DND-41 (cell line): ENCODE measurements at regions not wholly inside any gene's neighbourhood (a gene's known extent, or its start where the extent isn't known, plus 50 kb on each side); places are given as distances from the start of the nearest gene placed in this dataset.

Experiments
- ATAC-seq: fragments of 200-7000 bp; cut with Tn5 transposase; 3 replicates; pipeline ENCODE4 v1.9.1; 2021; ENCODE audit warnings: low read depth; ENCODE audit not compliant: insufficient read depth
- DNase-seq: peaks from one replicate; pipeline ENCODE4 v3.0.0-alpha.2; 2020
- H2AFZ ChIP-seq: 2 replicates; pipeline ENCODE4 v1.6.0; 2012; ENCODE audit warnings: low read depth, low read length
- H3K27ac ChIP-seq: 2 replicates; pipeline ENCODE4 v1.5.1; 2012; ENCODE audit warnings: low read length, inconsistent platforms
- H3K27me3 ChIP-seq: fragments of 200-600 bp; sonication (generic); 2 replicates; pipeline ENCODE4 v1.6.0; 2012; ENCODE audit warnings: low read length, mild to moderate bottlenecking, inconsistent platforms; ENCODE audit not compliant: insufficient read depth, poor library complexity
- H3K36me3 ChIP-seq: 2 replicates; pipeline ENCODE4 v1.5.1; 2012; ENCODE audit warnings: low read length, inconsistent platforms; ENCODE audit not compliant: insufficient read depth
- H3K4me1 ChIP-seq: 2 replicates; pipeline ENCODE4 v1.5.1; 2012; ENCODE audit warnings: mild to moderate bottlenecking, low read length; ENCODE audit not compliant: insufficient read depth
- H3K4me2 ChIP-seq: 2 replicates; pipeline ENCODE4 v1.6.0; 2012; ENCODE audit warnings: mild to moderate bottlenecking, moderate library complexity, low read length, inconsistent platforms; ENCODE audit not compliant: insufficient read depth
- H3K4me3 ChIP-seq, 2 experiments: fragments of 200-600 bp in 1 of 2; shearing (Covaris generic) in 1 of 2; 2 replicates each; pipeline ENCODE4 v1.5.1; 2012 to 2016; ENCODE audit warnings: inconsistent platforms in 2 of 2, low read length in 2 of 2, mild to moderate bottlenecking in 2 of 2, low read depth in 1 of 2, moderate library complexity in 1 of 2
- H3K79me2 ChIP-seq: 2 replicates; pipeline ENCODE4 v1.6.0; 2012; ENCODE audit warnings: low read length, inconsistent platforms; ENCODE audit not compliant: insufficient read depth
- H3K9ac ChIP-seq: 2 replicates; pipeline ENCODE4 v1.6.0; 2012; ENCODE audit warnings: low read depth, mild to moderate bottlenecking, inconsistent platforms, low read length, moderate library complexity
- H3K9me3 ChIP-seq: 2 replicates; pipeline ENCODE4 v1.5.1; 2012; ENCODE audit warnings: low read length, moderate library complexity, mild to moderate bottlenecking, inconsistent platforms; ENCODE audit not compliant: insufficient read depth, severe bottlenecking
- H4K20me1 ChIP-seq: 2 replicates; pipeline ENCODE4 v1.6.0; 2012; ENCODE audit warnings: low read length; ENCODE audit not compliant: insufficient read depth
- CTCF ChIP-seq: IDR thresholded peaks from 2 replicates; pipeline ENCODE4 v1.5.1; 2012; ENCODE audit warnings: borderline replicate concordance, low read length, moderate library complexity, mild to moderate bottlenecking; ENCODE audit not compliant: poor library complexity, severe bottlenecking; ENCODE audit errors: extremely low read depth
- EZH2 ChIP-seq: IDR thresholded peaks from 3 replicates; pipeline ENCODE4 v1.6.1; 2012; ENCODE audit warnings: borderline replicate concordance, low read depth, mild to moderate bottlenecking, moderate library complexity, low read length, inconsistent platforms; ENCODE audit not compliant: severe bottlenecking

GRCh38 chr10:118943253-118943652, 86.3 kb upstream of the NANOS1 start:
- Histone ChIP-seq H2AFZ (no peak overlapping the region), H3K4me3 (no peak overlapping the region), H3K4me2 (no peak overlapping the region), H3K27me3 (peaks cover 2% of the 10 kb centered on the region), H3K9ac (no peak overlapping the region), H3K27ac (no peak overlapping the region), H3K36me3 (no peaks in the 10 kb centered on the region), H4K20me1 (no peaks in the 10 kb centered on the region), H3K4me1 (no peaks in the 10 kb centered on the region), H3K9me3 (no peaks in the 10 kb centered on the region), H3K79me2 (no peaks in the 10 kb centered on the region)
- ATAC-seq: no peak
- DNase-seq: no peak
- TF ChIP-seq EZH2 (no peak), CTCF (no peak)

- no peaks in the 10 kb centered on the region for H3K79me2 ChIP-seq
- no peak overlapping the region for H2AFZ ChIP-seq
- DNase-seq (no peak), ATAC-seq (no peak)
- no peak overlapping the region for H3K9ac ChIP-seq
- no peaks in the 10 kb centered on the region for H3K4me1 ChIP-seq
- no peaks in the 10 kb centered on the region for H3K9me3 ChIP-seq
- no peak overlapping the region for H3K4me3 ChIP-seq
- TF ChIP-seq EZH2 (no peak), CTCF (no peak)
- H3K27ac ChIP-seq: no peak overlapping the region
- no peaks in the 10 kb centered on the region for H4K20me1 ChIP-seq
- peaks cover 2% of the 10 kb centered on the region for H3K27me3 ChIP-seq
- H3K36me3 ChIP-seq: no peaks in the 10 kb centered on the region
- H3K4me2 ChIP-seq: no peak overlapping the region
Observed at GRCh38 chr10:118944959-118945633, 84.4 kb upstream of the NANOS1 start.

- Histone ChIP-seq H2AFZ (no peak overlapping the region), H3K27ac (no peak overlapping the region), H4K20me1 (no peaks in the 10 kb centered on the region), H3K79me2 (no peaks in the 10 kb centered on the region), H3K27me3 (peaks cover 6% of the 10 kb centered on the region), H3K4me3 (no peak overlapping the region), H3K4me1 (no peaks in the 10 kb centered on the region), H3K9ac (no peak overlapping the region), H3K36me3 (no peaks in the 10 kb centered on the region), H3K9me3 (no peaks in the 10 kb centered on the region), H3K4me2 (no peak overlapping the region)
- no peak for ATAC-seq
- TF ChIP-seq EZH2 (no peak), CTCF (no peak)
- no peak for DNase-seq
Observed at GRCh38 chr10:118948786-118949185, 80.7 kb upstream of the NANOS1 start.

GRCh38 chr10:118950190-118950680, 79.3 kb upstream of the NANOS1 start:
- DNase-seq: no peak
- no peaks in the 10 kb centered on the region for H3K36me3 ChIP-seq
- H3K27me3 ChIP-seq: peaks cover 5% of the 10 kb centered on the region
- H3K9ac ChIP-seq: no peak overlapping the region
- no peaks in the 10 kb centered on the region for H3K9me3 ChIP-seq
- no peak overlapping the region for H3K27ac ChIP-seq
- no peak for ATAC-seq
- H3K4me3 ChIP-seq: no peak overlapping the region
- H3K4me1 ChIP-seq: no peaks in the 10 kb centered on the region
- no peaks in the 10 kb centered on the region for H4K20me1 ChIP-seq
- no peak overlapping the region for H2AFZ ChIP-seq
- no peak overlapping the region for H3K4me2 ChIP-seq
- no peaks in the 10 kb centered on the region for H3K79me2 ChIP-seq
- no peak for TF ChIP-seq CTCF
- no peak for TF ChIP-seq EZH2
